COLO668 (cell line): ENCODE measurements at regions not wholly inside any gene's neighbourhood (a gene's known extent, or its start where the extent isn't known, plus 50 kb on each side); places are given as distances from the start of the nearest gene placed in this dataset.

Source experiments
- DNase-seq: peaks from one replicate; lab custom pipeline; 2025; ENCODE audit not compliant: unreplicated experiment; lab: John Stamatoyannopoulos, UW

DNA sequence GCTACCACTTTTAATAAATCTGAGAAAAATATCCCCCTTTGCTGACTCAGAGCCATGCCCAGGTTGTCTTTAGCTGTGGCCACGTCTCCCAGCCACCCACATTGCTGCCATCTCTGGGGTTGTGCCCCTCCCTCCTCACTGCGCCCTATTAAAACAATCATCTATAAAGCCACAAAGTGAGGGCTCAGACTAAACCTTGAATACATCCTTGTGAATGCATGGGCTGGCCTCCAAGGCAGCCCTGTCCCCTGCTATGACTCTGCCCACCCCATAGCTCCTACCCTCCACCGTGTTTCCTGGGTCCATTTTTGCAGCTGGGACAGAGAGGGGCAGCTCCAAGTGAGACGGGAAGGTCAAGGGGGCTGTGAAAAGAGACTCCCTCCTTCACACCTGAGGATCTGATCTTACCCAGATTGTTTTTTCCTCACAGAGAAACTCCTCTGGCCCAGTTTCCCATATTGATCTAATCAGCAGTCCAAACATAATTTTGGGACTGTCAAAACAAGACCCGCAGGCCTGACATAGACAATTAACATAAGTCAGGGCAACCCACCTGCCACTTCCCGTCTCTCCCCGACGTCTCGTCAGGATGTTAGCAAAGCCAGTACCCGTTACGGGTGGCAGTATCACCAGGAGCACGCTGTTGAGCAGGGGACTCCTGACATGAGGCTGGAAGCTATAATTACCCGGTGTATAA is 199.0 kb downstream of the KATNAL1 start:
- no peak for DNase-seq

DNA sequence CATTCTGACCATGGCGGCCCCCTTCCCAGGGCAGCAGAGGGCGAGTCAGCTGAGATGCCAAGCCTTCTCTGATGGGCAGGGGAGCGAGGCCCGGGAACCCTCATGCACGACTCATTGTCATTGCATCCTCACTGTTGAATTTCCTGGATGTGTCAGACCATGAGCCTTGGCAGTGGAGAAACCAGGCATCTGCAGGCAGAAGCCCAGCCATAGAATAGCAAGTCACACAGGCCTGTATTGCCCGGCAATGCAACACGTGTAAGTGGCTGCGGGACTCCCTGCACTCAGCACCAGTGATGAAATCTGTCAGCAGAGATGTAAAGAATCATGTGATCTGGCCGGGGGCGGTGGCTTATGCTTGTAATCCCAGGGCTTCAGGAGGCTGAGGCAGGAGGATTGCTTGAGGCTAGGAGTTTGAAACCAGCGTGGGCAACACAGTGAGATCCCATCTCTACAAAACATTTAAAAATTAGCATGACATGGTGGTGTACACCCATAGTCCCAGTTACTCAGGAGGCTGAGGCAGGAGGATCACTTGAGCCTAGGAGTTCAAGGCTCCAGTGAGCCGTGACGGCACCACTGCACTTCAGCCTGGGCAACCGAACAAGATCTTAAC is 199.7 kb downstream of the KATNAL1 start:
- DNase-seq: no peak

DNA sequence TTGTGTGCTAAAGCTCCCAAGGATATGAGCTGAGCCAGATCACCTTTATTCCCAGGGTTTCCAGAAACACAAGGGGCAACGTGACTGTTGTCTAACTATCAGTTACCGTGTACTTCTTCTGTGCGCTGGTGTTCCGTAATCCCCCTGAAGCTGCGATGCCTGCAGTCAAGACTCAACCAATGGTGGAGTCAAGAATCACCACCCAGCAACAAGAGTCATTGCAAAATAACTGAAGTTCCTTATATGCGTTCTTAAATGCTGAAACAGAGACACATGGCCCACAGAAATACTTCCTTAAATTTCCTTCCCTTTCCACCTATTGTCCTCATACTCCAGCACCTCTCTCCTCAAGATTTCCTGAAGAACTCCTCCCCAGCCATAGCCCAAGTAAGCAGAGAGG is 200.2 kb downstream of the KATNAL1 start:
- DNase-seq: no peak

DNA sequence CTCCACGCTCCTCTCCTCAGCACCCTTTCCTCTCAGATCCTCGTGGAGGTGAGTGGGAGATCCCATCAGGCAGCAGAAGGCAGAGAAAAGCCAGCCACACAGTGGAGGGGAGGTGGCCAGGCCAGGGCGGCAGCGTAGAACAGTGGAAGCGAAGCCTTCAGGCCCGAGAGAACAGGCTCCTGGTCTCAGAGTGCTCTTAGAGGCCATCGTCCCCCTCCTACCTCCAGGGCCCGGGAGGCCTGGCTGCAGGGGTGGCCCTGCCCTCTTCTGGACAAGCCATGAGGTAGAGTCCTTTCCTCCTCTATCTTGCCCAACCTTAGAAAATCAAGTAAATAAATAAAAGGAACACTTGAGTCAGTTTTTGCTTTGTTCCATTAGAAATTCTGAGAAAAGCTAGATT is 202.0 kb downstream of the KATNAL1 start:
- DNase-seq: no peak

DNA sequence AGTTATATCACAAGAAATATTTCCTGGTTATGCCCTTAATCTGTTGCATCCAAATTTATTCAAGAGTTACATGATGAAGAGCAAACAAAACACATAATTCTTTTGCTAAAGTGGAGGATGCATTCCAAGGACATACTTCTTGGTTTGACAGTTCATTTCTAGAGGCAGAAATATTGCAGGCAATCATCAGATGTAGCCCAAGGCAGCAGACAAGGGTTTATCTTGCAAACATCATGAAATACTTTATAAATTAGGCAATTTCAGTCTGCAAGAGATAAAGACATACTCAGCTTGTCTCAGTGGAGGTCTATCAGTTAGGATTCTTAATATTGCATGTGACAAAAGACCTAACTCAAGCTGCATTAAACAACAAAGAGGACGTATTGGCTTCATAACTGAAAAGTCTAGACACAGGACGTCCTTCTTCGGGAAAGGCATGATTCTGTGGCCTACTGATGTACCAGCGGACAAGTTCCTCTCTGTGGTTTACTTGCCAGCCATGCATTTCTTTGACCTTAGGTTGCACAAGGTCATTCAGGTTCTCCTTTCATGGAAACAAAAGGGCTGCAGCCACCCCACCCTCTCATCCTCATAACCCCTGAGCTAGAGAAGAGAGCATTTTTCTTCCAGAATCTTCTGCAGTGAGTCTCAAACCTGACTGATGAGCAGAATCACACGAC is 204.1 kb downstream of the KATNAL1 start:
- no peak for DNase-seq

DNA sequence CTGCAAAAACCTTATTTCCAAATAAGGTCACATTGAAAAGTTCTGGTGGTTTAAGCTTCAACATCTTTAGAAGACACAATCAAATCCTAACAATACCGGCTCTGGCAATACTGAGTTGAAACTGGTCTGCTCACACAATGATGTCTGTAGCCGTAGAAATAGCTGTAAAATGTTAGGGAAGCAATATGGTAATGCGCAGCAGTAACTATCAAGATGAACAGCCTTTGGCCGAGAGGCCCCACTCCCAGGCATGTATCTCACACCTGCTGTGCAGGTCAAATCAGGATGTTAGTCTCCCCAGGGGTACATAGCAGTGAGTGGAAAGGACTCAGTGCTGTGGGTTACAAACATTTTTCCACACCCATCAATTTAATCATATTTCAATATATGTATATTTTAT is 207.1 kb downstream of the KATNAL1 start:
- no peak for DNase-seq

DNA sequence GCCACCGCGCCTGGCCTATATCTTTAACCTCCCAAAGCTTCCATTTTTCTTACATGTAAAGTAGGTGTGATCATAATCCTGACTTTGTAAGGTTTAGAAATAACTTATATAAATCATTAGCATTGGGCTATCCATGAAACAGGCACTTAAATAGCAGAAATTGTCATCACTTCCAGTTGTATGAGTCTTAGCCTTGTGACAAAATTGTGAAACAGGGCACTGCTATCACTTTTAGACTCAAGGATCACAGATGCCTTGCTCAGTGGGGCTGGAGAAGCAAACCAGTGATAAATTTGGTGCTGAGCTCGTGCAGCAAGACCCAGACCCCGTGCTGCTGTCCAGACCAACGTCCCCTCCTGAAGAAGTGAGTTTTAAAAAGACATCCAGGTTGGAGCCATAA is 209.7 kb downstream of the KATNAL1 start:
- DNase-seq: no peak

DNA sequence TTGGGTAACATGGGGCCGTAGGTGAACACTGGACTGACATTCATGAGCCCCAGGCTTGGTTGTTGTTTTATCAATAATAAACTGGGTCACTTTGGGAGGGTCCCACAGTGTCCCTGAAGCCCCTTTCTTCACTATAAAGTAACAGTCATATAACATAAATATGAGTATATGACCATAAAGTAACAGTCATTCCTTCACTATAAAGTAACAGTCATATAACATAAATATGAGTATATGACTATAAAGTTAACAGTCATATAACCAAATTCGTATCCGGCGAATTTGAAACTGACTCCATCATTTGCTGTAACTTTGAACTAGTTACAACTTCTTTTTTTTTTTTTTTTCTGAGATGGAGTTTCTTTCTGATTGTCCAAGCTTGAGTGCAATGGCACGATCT is 210.3 kb downstream of the KATNAL1 start:
- no peak for DNase-seq

DNA sequence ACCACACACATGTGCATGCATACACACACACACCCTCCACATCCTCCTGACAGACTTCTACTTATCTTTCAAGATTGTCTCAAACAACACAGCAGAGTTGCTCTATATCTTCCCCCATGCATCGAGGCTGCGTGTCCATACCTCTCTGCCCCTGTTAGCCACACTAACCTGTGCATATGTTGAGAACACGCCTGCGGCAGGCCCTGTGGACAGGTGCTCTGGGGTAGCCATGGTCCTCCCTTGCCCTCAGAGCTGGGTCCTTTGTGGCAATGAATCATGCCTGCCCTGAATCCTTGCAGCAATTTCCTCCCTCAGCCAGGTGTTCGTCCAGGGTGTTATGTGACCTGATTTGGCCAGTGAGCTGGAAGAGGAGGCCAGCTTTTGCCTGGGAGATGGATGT is 213.3 kb downstream of the KATNAL1 start:
- DNase-seq: no peak

DNA sequence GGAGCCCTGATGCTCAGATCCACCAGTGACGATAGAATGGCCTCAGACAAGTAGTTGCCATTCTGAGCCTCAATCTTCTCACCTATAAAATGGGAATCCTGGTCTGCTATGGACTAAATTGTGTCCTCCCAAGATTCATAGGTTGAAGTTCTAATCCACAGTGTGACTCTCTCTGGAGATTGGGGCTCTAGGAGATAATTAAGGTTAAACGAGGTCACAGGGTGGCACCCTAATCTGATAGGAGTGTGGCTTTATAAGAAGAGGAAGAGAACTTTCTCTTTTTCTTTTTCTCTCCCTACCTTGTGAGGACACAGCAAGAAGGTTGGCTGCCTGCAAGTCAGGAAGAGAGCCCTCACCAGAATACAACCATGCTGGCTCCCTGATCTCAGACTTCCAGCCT is 214.1 kb downstream of the KATNAL1 start:
- no peak for DNase-seq

DNA sequence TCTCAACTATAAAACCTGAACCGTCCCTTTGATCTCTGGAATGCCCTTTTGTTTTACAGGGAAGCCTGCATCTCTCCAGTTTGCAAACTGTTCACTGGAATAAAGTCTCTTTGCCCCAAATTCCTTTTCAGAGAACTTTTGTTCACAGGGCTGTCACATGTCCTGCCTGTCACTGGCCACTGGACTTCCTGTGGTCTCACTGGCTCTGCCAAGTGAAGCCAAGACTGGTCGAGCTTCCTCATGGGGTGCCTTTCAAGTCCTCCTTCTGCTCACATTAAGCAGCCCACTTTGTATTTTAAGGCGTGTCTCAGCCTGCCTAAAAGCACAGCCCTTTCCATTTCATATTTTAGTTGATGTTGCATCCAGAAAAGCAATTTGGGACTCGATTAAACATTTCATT is 215.7 kb downstream of the KATNAL1 start:
- DNase-seq: no peak

DNA sequence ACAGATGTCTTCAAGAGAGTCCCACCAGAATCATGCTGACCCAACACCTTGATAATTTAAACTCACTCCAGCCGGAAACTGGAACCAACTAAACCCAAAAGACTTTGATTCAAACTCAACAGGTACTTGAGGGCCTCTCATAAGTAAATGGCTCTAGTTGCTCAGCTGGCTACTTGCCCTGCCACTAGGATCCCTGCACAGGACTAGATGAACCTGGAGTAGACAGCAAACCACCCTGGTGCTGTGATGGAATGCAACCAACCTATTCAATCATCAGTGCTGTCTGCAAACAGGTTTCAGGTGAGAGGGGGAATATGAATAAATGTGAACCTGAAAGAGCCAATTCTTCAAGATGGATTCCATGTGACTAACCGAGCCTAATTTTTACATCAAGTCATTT is 216.3 kb downstream of the KATNAL1 start:
- no peak for DNase-seq

DNA sequence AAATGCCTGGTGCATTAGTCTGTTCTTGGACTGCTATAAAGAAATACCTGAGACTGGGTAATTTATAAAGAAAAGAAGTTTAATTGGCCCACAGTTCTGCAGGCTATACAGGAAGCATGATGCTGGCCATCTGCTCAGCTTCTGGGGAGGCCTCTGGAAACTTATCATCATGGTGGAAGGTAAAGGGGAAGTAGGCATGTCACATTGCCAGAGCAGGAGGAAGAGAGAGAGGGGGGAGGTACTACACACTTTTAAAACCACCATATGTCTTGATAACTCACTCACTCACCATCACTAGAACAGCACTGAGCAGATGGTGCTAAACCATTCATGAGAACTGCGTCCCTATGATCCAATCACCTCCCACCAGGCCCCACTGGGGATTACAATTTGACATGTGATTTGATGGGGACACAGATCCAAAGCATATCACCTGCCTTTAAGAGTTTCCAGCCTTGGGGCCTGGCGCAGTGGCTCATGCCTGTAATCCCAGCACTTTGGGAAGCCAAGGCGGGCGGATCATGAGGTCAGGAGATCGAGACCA is 219.0 kb downstream of the KATNAL1 start:
- DNase-seq: no peak

DNA sequence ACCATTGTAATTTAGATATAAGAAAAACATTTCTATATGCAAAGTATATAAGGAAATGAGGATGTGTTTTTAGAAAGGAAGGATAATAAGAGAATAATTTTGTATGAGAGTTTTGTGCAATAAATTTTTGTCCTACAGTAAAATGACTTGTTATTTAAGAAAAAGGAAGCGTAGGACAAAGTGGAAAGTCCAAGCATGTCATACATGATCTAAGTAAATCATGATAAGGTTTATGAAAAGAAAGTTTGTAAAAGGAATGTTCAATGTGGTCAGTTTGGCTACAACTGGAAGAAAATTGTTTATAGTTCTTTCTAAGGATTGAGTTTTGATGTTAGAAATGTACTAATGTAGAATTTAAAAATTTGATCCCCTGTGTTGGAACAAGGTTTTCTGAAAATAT is 222.3 kb downstream of the KATNAL1 start:
- no peak for DNase-seq

DNA sequence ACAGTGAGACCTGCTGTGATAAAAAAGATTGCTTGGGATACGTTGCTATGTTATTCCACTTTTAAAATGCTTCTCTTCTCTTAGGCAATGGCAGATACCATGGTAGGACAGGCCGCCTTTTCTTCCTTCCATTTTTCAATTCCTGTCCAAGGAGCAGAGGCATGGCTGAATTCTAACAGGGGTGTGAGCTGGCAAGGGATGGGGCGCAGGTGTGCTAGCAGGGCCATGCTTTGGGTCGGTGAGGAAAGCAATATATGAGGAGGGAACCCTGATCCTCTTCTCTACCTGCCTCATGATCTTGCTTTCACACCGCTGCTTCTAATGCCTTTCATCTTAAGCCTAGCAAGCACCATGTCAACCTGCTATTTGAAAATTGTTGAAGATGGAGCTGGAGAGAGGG is 225.0 kb downstream of the KATNAL1 start:
- DNase-seq: no peak

DNA sequence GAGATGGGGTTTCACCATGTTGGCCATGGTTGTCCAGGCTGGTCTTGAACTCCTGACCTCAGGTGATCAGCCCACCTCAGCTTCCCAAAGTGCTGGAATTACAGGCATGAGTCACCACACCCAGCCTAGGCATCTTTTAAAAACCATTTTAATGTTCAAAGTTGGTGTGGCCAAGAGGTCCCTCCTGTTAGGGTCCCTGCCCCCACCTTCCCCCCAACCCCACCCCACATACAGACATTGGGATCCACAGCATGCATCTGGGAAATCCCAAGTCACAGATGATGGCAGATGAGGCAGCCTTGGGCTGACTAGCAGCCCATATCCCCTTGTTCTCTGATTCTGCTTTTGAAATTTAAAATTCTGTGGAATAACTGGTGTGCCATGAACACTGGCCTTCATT is 226.0 kb downstream of the KATNAL1 start:
- DNase-seq: no peak

DNA sequence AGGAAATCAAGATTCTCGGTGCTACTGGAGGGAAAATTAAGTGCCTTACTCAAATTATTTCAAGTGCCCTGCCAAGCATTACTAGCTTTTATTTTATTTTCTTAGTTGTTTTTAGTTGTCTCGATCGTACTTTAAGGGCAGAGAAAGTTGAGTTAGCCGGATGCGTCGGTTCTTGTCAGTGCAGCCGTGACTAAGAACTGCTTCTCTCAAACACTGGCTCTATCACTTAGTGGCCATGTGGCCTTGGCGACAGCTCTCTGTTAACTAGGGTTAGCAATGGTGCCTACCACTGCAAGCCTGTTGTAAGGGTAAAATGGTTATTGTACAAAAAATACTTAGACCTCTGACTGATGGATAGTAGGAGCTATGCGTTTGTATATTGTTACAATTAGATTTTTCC is 227.8 kb downstream of the KATNAL1 start:
- DNase-seq: no peak

DNA sequence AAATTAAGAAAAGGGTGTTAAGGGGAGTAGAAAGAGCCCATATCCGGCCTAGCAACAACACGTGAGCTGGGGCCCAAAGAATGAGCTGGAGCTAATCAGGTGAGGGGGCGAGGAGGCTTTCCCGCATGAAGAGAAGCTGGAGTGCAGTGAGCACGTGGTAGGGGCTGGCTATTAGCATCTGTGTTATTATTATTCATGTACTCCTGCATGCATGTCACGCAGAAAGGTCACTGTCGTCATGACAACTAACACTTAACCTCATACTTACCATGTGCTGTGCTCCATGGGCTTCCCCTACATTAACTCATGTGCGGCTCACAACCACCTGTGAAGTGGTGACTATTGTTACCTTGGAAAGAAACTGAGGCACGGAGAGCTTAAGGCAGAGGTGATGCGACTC is 227.6 kb upstream of the UBL3 start:
- no peak for DNase-seq

DNA sequence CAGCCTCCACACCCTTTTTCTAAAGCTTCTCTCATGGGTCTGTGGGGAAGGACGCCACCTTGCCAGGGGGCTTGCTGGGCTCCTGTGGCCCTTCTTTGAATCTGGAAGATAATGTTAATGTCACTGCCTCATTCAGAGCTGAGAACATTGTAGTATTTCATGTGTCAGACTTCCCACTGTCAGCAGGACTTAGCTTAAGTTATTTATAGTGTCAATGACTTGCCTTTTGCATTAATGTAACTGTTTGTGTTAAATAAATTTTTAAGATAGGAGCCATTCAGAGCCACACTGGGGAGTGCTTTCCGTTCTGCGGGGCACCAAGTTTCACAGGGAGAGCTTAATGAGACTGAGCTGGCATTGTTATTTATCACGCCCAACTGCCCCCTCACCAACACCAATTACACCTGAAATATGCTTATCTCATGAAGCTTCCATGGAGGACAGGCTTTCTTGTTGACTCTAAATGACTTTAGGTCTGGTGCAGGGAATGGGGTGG is 226.9 kb upstream of the UBL3 start:
- DNase-seq: no peak

DNA sequence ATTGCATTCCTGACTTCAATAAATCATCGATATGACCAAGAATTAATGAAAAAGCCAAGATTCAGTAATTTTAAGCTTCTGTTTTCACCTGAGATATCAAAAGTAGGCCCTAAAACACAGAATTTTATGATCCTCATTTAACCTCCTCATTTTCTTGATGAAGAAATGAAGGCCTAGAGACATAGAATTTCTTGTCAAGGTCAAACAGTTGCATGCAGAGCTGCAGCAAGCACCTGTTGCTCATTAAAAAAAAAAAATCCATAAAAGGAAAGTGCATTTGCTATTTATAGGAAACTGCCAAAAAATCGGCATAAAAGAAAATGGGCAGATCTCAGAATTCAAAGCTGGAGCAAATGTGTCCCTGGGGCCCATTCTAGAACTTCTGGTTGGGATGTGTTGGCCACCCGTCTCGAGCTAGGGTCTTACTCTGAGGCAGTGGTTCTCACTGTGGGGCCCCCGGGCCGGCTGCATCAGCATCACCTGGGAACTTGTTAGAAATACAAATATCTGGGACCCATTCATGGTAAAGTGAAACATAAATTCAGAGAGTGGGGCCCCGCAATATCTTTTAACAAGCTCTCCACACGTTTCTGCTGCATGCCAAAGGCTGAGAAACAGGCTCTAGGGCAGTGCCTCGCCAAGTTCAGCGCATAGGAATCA is 224.7 kb upstream of the UBL3 start:
- no peak for DNase-seq

DNA sequence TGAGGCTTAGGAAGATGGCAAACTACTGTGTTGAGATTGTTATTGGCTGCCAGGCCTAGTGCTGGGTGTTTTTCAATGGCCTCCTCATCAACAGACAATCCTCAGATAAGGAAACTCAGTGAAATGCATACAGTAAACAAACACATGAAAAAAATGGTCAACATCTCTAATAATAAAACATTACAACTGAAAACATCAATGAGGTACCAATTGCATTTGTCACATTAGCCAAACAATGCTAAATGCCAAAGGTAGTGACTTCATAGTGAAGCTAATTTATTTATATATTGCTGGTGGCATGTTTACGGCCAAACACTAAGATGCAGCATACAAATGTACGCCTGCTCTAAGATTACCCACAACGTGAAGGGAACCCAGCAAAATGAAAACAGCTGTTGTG is 224.0 kb upstream of the UBL3 start:
- DNase-seq: no peak

DNA sequence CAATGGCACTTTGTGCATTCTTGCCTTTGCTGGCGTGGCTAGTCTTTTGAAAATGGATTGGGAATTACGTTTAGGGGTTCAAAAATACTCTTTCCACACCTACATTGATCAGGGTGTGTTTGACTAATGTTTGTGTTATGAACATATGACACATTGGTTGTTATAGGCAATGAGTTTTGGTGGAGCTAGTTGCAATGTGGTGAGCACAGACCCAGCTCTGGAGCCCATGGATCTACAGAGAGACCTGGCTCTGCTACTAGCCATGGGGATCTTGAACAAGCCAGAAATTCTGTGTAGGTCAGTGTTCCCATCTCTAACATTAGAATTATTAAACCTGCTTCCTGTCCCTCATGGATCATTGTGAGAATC is 222.4 kb upstream of the UBL3 start:
- no peak for DNase-seq
